ENCODE measurements at regions not wholly inside any gene's neighbourhood (a gene's known extent, or its start where the extent isn't known, plus 50 kb on each side); places are given as distances from the start of the nearest gene placed in this dataset.

GRCh38 chr6:156448579-156448978 is 328.6 kb upstream of the ARID1B start:
- ChIA-PET CTCF (interaction anchor here (0.7 to 1.0 kb wide), 2 partner anchors 10 to 787 kb away, joined by 3 to 4 read pairs; no protein-coding TSS in a partner anchor), POLR2A (ENCODE audit: low non-redundant PET) (no interaction called here)
- DNase-seq (ENCODE audit: low spot score) = no peak
- H3K27ac ChIP-seq = no peak overlapping the region
- no peak for TF ChIP-seq CTCF (conservative IDR thresholded peaks at IDR 0.05; ENCODE audit: low read depth)

- ChIA-PET POLR2A (ENCODE audit: low non-redundant PET) (no interaction called here), CTCF (no interaction called here)
- DNase-seq (ENCODE audit: low spot score) = no peak
- H3K27ac ChIP-seq = no peak overlapping the region
- TF ChIP-seq CTCF (conservative IDR thresholded peaks at IDR 0.05; ENCODE audit: low read depth) = no peak
Observed at GRCh38 chr6:156440688-156441087, 336.5 kb upstream of the ARID1B start.

GRCh38 chr6:156438350-156438923 is 338.7 kb upstream of the ARID1B start:
- ChIA-PET POLR2A (ENCODE audit: low non-redundant PET) (no interaction called here), CTCF (interaction anchor here (1.1 kb wide), 1 partner anchor 11 kb away, joined by 4 read pairs; no protein-coding TSS in a partner anchor)
- TF ChIP-seq CTCF (conservative IDR thresholded peaks at IDR 0.05; ENCODE audit: low read depth) = no peak
- no peak for DNase-seq (ENCODE audit: low spot score)
- no peak overlapping the region for H3K27ac ChIP-seq

GRCh38 chr6:156437121-156437879 is 339.9 kb upstream of the ARID1B start:
- no peak overlapping the region for H3K27ac ChIP-seq
- POLR2A ChIA-PET (ENCODE audit: low non-redundant PET) = no interaction called here
- DNase-seq (ENCODE audit: low spot score) = no peak
- TF ChIP-seq CTCF (conservative IDR thresholded peaks at IDR 0.05; ENCODE audit: low read depth) = no peak
- CTCF ChIA-PET = interaction anchor here (1.1 kb wide), 1 partner anchor 12 kb away, joined by 4 read pairs; no protein-coding TSS in a partner anchor

GRCh38 chr6:156434795-156435190 is 342.4 kb upstream of the ARID1B start:
- no peak for TF ChIP-seq CTCF (conservative IDR thresholded peaks at IDR 0.05; ENCODE audit: low read depth)
- no peak overlapping the region for H3K27ac ChIP-seq
- ChIA-PET POLR2A (ENCODE audit: low non-redundant PET) (no interaction called here), CTCF (interaction anchor here (0.6 kb wide), 1 partner anchor 36 kb away, joined by 3 read pairs; no protein-coding TSS in a partner anchor)
- no peak for DNase-seq (ENCODE audit: low spot score)

- no peak overlapping the region for H3K27ac ChIP-seq
- no peak for DNase-seq (ENCODE audit: low spot score)
- POLR2A ChIA-PET (ENCODE audit: low non-redundant PET) = no interaction called here
- no peak for TF ChIP-seq CTCF (conservative IDR thresholded peaks at IDR 0.05; ENCODE audit: low read depth)
- CTCF ChIA-PET = interaction anchor here (0.6 kb wide), 1 partner anchor 35 kb away, joined by 3 read pairs; no protein-coding TSS in a partner anchor
Observed at GRCh38 chr6:156434049-156434794, 343.0 kb upstream of the ARID1B start.

All from RWPE1 (cell line).